ENCODE measurements at regions not wholly inside any gene's neighbourhood (a gene's known extent, or its start where the extent isn't known, plus 50 kb on each side); places are given as distances from the start of the nearest gene placed in this dataset.

DNA sequence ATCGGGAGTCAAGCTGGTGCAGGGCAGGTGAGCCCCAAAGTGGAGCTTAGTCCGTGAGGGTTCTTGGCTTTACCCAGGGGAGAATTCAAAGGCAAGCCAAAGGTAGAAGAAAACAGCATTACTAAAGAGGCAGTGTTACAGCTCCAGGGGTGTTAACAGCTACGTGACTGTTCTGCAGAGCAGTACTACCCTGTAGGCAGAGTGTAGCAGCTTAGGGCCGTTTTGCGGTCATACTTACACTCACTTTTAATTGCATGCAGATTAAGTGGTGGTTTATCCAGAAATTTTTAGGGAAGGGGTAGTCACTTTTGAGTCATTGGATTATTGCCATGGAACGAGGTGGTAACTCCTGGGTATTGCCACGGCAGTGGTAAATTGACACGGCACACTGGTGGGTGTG is 482.2 kb downstream of the SLITRK5 start:
- ATAC-seq = no peak
- no peaks in the 10 kb centered on the region for H3K27me3 ChIP-seq

DNA sequence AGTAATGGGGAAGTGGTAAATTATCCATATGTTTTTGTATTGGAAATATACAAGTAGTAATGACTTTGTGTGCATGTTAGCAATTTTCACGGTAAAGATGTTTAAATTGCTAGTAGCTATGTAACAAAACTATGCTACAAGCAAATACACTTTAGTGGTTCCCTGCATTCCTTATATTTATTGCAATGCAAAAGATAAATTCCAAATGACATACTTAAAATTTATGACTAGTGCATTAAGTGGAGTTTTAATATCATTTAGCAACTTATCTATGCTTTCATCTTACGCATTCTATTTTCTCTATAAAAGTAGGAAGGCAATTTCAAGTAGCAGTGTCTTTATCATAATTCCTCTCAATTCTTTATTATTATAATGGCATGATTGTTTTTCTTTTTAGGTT is 482.8 kb downstream of the SLITRK5 start:
- 81 to 96% methylated on average over 2 of the region's 2 CpGs for WGBS, 2 donors (ENCODE audit: low coverage in 1 of 2)
- H3K27ac ChIP-seq = no peak overlapping the region

More for the DNA sequence above, 482.2 kb downstream of the SLITRK5 start:
- no peak overlapping the region for H3K27ac ChIP-seq
- TF ChIP-seq, protein P1, sequence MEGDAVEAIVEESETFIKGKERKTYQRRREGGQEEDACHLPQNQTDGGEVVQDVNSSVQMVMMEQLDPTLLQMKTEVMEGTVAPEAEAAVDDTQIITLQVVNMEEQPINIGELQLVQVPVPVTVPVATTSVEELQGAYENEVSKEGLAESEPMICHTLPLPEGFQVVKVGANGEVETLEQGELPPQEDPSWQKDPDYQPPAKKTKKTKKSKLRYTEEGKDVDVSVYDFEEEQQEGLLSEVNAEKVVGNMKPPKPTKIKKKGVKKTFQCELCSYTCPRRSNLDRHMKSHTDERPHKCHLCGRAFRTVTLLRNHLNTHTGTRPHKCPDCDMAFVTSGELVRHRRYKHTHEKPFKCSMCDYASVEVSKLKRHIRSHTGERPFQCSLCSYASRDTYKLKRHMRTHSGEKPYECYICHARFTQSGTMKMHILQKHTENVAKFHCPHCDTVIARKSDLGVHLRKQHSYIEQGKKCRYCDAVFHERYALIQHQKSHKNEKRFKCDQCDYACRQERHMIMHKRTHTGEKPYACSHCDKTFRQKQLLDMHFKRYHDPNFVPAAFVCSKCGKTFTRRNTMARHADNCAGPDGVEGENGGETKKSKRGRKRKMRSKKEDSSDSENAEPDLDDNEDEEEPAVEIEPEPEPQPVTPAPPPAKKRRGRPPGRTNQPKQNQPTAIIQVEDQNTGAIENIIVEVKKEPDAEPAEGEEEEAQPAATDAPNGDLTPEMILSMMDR (IDR thresholded peaks at IDR 0.05) = no peak
- TF ChIP-seq POLR2AphosphoS5 (IDR thresholded peaks at IDR 0.05) (no peak), POLR2A (IDR thresholded peaks at IDR 0.05) (no peak), EP300 (IDR thresholded peaks at IDR 0.05) (no peak)
- no peak overlapping the region for H3K4me3 ChIP-seq
- H3K4me1 ChIP-seq = no peaks in the 10 kb centered on the region
- 80 to 86% methylated on average over 1 to 4 of the region's 8 CpGs for WGBS, 2 donors (ENCODE audit: low coverage in 1 of 2)
- no peaks in the 10 kb centered on the region for H3K9me3 ChIP-seq
- H3K36me3 ChIP-seq = no peaks in the 10 kb centered on the region

DNA sequence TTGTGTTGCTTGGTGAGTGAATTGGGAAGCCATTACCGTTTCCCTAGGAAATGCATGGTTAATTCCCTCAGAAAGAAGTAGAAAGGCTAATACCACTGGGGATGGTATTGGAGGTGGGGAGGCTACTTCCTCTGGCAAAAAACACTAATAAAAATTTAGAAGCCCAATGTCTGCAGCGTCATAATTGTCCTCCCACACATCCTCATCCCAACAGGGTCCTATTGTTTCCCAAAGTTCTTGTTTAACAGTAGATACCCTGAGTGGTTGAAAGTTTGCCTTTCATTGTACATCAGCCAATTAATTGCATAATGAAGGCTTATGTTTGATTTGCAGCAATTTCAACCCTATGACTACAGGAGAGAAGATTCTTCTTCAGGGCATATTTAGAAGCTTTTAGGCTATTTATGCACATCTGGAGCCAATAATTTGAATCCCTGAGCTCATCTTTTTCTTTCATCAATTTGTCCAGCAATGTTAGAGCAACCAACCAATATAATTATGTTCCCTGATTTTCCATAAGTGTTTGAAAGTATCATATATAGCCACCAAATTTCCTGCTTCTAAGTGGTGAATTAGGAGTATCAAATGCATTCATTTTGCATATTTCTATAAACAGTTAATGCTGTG is 491.0 kb downstream of the SLITRK5 start:
- no peak for TF ChIP-seq EP300 (IDR thresholded peaks at IDR 0.05)
- TF ChIP-seq POLR2AphosphoS5 (IDR thresholded peaks at IDR 0.05) = no peak
- TF ChIP-seq POLR2A (IDR thresholded peaks at IDR 0.05) = no peak
- TF ChIP-seq, protein P1 (IDR thresholded peaks at IDR 0.05) = no peak
- Histone ChIP-seq H3K4me1 (no peaks in the 10 kb centered on the region), H3K4me3 (no peak overlapping the region), H3K27me3 (no peaks in the 10 kb centered on the region), H3K27ac (no peak overlapping the region), H3K36me3 (no peaks in the 10 kb centered on the region), H3K9me3 (no peaks in the 10 kb centered on the region)
- no peak for ATAC-seq
- WGBS, 2 donors (ENCODE audit: low coverage in 1 of 2) = 53 to 100% methylated on average over 1 to 2 of the region's 2 CpGs

More for the DNA sequence above, 482.8 kb downstream of the SLITRK5 start:
- H3K9me3 ChIP-seq = no peaks in the 10 kb centered on the region
- no peaks in the 10 kb centered on the region for H3K4me1 ChIP-seq
- ATAC-seq = no peak
- no peaks in the 10 kb centered on the region for H3K27me3 ChIP-seq
- H3K36me3 ChIP-seq = no peaks in the 10 kb centered on the region
- no peak overlapping the region for H3K4me3 ChIP-seq
- TF ChIP-seq, protein P1 (IDR thresholded peaks at IDR 0.05) = no peak
- TF ChIP-seq EP300 (IDR thresholded peaks at IDR 0.05) = no peak
- TF ChIP-seq POLR2AphosphoS5 (IDR thresholded peaks at IDR 0.05) = no peak
- no peak for TF ChIP-seq POLR2A (IDR thresholded peaks at IDR 0.05)

DNA sequence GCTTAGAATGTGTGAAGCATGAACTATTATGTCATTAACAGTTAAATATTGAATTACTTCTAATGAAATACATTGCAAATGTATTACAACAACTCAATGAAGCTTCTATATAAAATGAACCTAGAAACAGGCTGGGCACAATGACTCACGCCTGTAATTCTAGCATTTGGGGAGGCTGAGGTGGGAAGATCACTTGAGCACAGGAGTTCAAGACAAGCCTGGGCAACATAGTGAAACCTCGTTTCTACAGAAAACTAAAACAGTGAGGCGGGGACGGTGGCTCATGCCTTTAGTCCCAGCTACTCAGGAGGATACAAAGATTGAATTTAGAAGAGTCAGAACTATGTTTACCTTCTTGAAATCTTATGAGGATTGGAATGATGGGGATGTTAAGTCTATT is 505.1 kb downstream of the SLITRK5 start:
- no peaks in the 10 kb centered on the region for H3K9me3 ChIP-seq
- no peak overlapping the region for H3K4me3 ChIP-seq
- ATAC-seq = no peak
- no peaks in the 10 kb centered on the region for H3K27me3 ChIP-seq
- 87 to 98% methylated on average over 4 of the region's 4 CpGs for WGBS, 2 donors (ENCODE audit: low coverage in 1 of 2)
- H3K36me3 ChIP-seq = no peaks in the 10 kb centered on the region
- H3K27ac ChIP-seq = no peak overlapping the region
- TF ChIP-seq, protein P1 (IDR thresholded peaks at IDR 0.05) = no peak
- TF ChIP-seq POLR2AphosphoS5 (IDR thresholded peaks at IDR 0.05) = no peak
- no peak for TF ChIP-seq POLR2A (IDR thresholded peaks at IDR 0.05)
- TF ChIP-seq EP300 (IDR thresholded peaks at IDR 0.05) = no peak
- H3K4me1 ChIP-seq = no peaks in the 10 kb centered on the region

DNA sequence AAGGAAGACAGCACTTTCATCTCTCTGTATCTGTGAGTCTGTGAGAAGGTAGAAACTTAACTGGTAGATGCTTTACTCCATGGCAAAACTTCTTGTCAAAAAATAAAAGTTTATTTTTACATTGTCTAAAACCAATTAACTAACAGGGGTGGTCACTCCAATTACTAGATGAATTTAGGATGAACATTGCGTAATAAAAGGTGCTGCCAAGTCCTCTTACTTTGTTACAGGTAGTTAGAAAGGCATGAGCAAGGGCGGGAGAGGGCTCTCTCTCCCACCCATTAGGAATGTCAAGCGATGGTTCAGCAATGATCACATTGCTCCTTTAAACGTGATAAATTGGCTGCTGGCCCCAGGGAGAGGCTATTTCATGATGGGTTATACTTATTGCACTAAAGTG is 512.3 kb downstream of the SLITRK5 start:
- H3K4me1 ChIP-seq = no peaks in the 10 kb centered on the region
- H3K27me3 ChIP-seq = no peaks in the 10 kb centered on the region
- ATAC-seq = no peak
- H3K27ac ChIP-seq = no peak overlapping the region
- no peaks in the 10 kb centered on the region for H3K9me3 ChIP-seq
- no peaks in the 10 kb centered on the region for H3K36me3 ChIP-seq
- no peak overlapping the region for H3K4me3 ChIP-seq
- TF ChIP-seq POLR2A (IDR thresholded peaks at IDR 0.05) (no peak), POLR2AphosphoS5 (IDR thresholded peaks at IDR 0.05) (no peak), EP300 (IDR thresholded peaks at IDR 0.05) (no peak)
- TF ChIP-seq, protein P1 (IDR thresholded peaks at IDR 0.05) = no peak
- 76 to 86% methylated on average over 4 of the region's 4 CpGs for WGBS, 2 donors (ENCODE audit: low coverage in 1 of 2)

All from gastroesophageal sphincter (tissue), 4 donors.